Cerebellar cortex (tissue), 1 donor: ENCODE measurements at regions not wholly inside any gene's neighbourhood (a gene's known extent, or its start where the extent isn't known, plus 50 kb on each side); places are given as distances from the start of the nearest gene placed in this dataset.

ENCODE experiments used
- DNase-seq: peaks from one replicate; pipeline ENCODE4 v3.0.0-alpha.2; 2015; ENCODE audit warnings: low spot score

- DNase-seq: no peak
These were observed 194.6 kb upstream of the PDE1C start for GRCh38 chr7:32264702-32265284.

- DNase-seq: no peak
These were observed 193.4 kb upstream of the PDE1C start for GRCh38 chr7:32263611-32264010.

DNA sequence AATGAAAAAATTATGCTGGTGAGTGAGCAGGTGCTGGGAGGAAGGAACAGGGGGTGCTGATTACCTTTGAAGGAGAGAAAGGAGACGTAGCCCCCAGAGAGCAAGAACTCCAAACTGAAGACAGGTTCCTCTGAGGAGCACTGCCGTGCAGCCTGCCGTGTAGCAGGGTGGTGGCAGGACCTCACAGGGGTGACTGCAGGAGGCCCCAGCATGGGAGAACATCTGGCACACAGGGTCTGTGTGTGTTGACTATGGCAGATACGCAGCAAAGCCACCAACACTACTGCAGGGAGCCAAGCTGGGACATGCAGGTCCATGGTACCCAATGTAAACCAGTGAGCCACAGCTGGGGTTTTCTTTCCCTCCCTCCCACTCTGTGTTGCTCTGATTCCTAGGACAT is 192.1 kb upstream of the PDE1C start:
- DNase-seq: no peak

- DNase-seq: no peak
These were observed 189.9 kb upstream of the PDE1C start for GRCh38 chr7:32259931-32260596.

- DNase-seq: no peak
These were observed 188.1 kb upstream of the PDE1C start for GRCh38 chr7:32258265-32258664.

- DNase-seq: peak; percentile 94
These were observed 187.4 kb upstream of the PDE1C start for GRCh38 chr7:32257621-32258020.

GRCh38 chr7:32256811-32257210 is 186.6 kb upstream of the PDE1C start:
- no peak for DNase-seq

GRCh38 chr7:32256376-32256775 is 186.2 kb upstream of the PDE1C start:
- no peak for DNase-seq

- no peak for DNase-seq
These were observed 184.8 kb upstream of the PDE1C start for GRCh38 chr7:32255036-32255435.

GRCh38 chr7:32253299-32253698 is 183.1 kb upstream of the PDE1C start:
- no peak for DNase-seq

- DNase-seq: no peak
These were observed 181.5 kb upstream of the PDE1C start for GRCh38 chr7:32251659-32252058.

GRCh38 chr7:32250471-32251260 is 180.5 kb upstream of the PDE1C start:
- peak; percentile 91 for DNase-seq

DNA sequence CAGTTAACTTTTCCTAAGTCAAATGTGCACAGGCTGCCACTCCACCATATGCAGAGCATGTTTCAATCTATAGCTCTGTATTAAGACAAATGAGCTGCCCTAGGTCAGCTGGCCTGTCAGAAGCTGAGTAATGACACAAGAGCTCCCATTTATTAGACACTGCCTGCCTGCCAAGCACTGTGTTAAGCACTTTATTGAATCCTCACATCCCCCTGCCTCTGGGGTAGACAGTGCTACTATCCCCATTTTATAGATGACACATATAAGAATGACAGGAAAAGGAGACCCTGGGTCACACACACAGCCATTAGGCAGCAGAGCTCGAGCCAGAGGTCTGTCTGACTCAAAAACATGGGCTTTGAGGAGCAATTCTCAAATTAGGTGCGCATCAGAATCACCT is 179.8 kb upstream of the PDE1C start:
- DNase-seq: no peak

GRCh38 chr7:32248522-32248921 is 178.3 kb upstream of the PDE1C start:
- DNase-seq: no peak

DNA sequence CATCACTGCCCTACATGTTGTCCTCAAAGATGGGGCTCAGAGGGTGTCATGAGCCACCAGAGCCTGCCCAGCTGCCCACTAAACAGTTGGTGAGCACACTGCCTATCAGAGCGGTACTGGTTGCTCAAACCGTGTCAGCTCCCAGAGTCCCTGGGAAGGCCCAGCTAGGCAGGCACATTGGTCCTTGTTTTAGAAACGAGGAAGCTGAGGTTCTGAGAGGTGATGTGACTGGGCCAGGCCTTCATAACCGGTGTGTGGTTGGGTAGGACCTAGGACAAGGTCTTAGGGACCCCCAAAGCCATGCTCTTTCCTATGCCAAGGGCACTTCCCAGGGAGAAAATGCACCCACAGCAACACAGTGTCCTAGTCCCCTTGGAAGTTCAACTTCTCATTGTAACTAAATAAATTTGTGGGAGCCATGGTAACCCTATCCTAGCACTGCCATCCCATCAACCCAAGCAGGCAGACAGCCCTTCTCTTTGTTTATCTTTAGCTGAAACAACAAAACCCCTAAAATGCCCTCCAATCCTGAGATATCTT is 174.7 kb upstream of the PDE1C start:
- DNase-seq: no peak

GRCh38 chr7:32243687-32244290 is 173.6 kb upstream of the PDE1C start:
- no peak for DNase-seq

DNA sequence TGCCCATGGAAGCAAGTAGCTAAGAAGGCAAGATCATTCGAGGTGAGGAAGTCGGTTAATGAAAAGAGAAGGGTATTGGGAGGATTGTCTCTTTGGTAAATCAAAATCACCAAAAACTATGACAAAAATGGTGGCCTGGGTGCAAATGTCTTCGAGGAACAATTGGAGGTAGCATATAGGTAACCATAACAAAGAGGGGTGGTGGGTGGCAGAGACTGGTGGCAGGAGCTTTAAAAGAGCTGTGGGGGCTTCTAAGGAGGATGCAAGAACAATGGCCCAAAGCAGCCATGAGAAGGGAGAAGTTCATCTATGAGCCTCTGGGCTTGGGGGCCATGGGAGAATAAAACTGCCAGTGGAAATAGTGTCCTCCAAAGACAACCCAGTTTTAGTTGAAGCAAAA is 172.2 kb upstream of the PDE1C start:
- no peak for DNase-seq

GRCh38 chr7:32241636-32242035 is 171.4 kb upstream of the PDE1C start:
- no peak for DNase-seq

GRCh38 chr7:32239764-32240163 is 169.6 kb upstream of the PDE1C start:
- no peak for DNase-seq

- no peak for DNase-seq
These were observed 158.4 kb upstream of the PDE1C start for GRCh38 chr7:32228601-32229000.

- no peak for DNase-seq
These were observed 157.5 kb upstream of the PDE1C start for GRCh38 chr7:32227746-32228145.

DNA sequence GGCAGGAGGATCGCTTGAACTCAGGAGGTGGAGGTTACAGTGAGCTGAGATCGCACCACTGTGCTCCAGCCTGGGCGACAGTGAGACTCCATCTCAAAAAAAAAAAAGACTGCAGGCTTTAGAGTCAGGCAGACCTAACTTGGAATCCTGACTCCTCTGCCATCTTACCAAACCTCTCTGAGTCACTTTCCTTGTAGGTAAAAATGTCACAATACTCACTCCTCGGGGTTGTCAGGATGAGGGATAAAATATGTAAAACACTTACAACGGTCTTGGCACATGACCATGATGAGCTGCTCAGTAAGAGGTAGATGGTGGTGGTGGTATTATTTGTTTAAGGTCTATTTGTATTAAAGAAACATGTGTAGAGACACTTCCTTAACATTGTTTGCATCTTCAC is 154.1 kb upstream of the PDE1C start:
- DNase-seq: no peak

DNA sequence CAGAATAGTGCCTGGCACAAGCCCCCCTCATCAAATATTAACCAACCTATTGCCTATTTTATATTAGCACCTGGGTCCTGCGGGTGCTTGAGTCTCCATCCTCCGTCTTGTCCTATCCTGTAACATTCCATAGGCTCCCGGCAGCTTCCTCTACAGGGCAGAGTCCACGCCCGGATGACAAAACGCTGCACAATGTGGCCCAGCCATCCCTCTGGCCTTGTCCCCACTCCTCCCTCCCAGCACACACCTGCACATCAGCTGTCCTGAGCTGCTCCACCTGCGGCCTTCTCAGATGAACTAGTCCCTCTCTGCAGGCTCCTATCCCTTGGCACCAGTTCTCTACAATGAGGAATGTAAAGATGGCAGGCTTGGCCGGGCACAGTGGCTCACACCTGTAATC is 153.5 kb upstream of the PDE1C start:
- DNase-seq: no peak
